HCT116 (cell line): ENCODE measurements at regions not wholly inside any gene's neighbourhood (a gene's known extent, or its start where the extent isn't known, plus 50 kb on each side); places are given as distances from the start of the nearest gene placed in this dataset.

Experiments
- ATAC-seq: fragments of 200-7000 bp; cut with Tn5 transposase; 2 replicates; pipeline ENCODE4 v1.9.1; 2020; ENCODE audit warnings: mild to moderate bottlenecking, moderate library complexity
- BruUV-seq: library from RNA; stranded (reverse); fragments of 400-500 nt; replicated peaks from 2 replicates; lab custom pipeline; 2021; lab: Mats Ljungman, UMichigan
- CTCF ChIA-PET: fragments of 300-600 bp; sonication (Branson Sonifier 250); formaldehyde crosslinking; loops from one replicate; lab custom pipeline; 2021; ENCODE audit warnings: antibody characterized with exemption; lab: Charles Lee
- POLR2A ChIA-PET: fragments of 300-600, 350-600 bp; sonication (Branson Sonifier 250); formaldehyde crosslinking; loops from one replicate; lab custom pipeline; 2021; ENCODE audit warnings: antibody characterized with exemption; lab: Charles Lee
- RAD21 ChIA-PET, 2 experiments: fragments of 300-600 bp; sonication (Branson Sonifier 250); formaldehyde crosslinking; loops; one replicate each; lab custom pipeline; 2023; ENCODE audit warnings: low total read pairs in 2 of 2; ENCODE audit not compliant: uncharacterized antibody in 2 of 2, unreplicated experiment in 2 of 2, low non-redundant PET in 1 of 2; lab: Charles Lee
- DNase-seq: peaks from one replicate; pipeline ENCODE4 v3.0.0-alpha.2; 2010; ENCODE audit warnings: low read depth, low spot score
- H2AFZ ChIP-seq: fragments of 200-600 bp; shearing (Covaris generic), sonication (generic); 2 replicates; pipeline ENCODE4 v1.6.1; 2017; ENCODE audit warnings: low read depth, mixed run types, mixed read lengths, antibody characterized with exemption, low read length; ENCODE audit not compliant: poor library complexity, severe bottlenecking
- H3K27ac ChIP-seq: 2 replicates; pipeline ENCODE4 v1.5.1; 2012; ENCODE audit warnings: low read depth, low read length
- H3K27me3 ChIP-seq: fragments of 200-600 bp; sonication (generic); 2 replicates; pipeline ENCODE4 v1.6.1; 2016; ENCODE audit warnings: mixed run types, low read length, mixed read lengths; ENCODE audit not compliant: insufficient read depth
- H3K36me3 ChIP-seq, 2 experiments: fragments of 200-500 bp in 1 of 2; fragments of 200-600 bp in 1 of 2; sonication (Bioruptor generic) in 1 of 2; sonication (generic) in 1 of 2; 2 replicates each; pipeline versions ENCODE4 v1.5.1 to v1.6.1; 2014 to 2016; ENCODE audit warnings: low read length in 2 of 2, inconsistent platforms in 1 of 2, mixed read lengths in 1 of 2, mixed run types in 1 of 2; ENCODE audit not compliant: insufficient read depth in 2 of 2, control insufficient read depth in 1 of 2
- H3K4me1 ChIP-seq, 2 experiments: fragments of 200-600 bp in 1 of 2; sonication (generic) in 1 of 2; 2 replicates each; pipeline versions ENCODE4 v1.5.1 to v1.6.1; 2012 to 2017; ENCODE audit warnings: low read length in 2 of 2, inconsistent platforms in 1 of 2, mild to moderate bottlenecking in 1 of 2, mixed read lengths in 1 of 2, mixed run types in 1 of 2, moderate library complexity in 1 of 2; ENCODE audit not compliant: insufficient read depth in 2 of 2, control insufficient read depth in 1 of 2
- H3K4me2 ChIP-seq: fragments of 200-600 bp; sonication (generic); 2 replicates; pipeline ENCODE4 v1.6.1; 2017; ENCODE audit warnings: mixed run types, low read length, mixed read lengths
- H3K4me3 ChIP-seq, 2 experiments: fragments of 200-600 bp in 1 of 2; sonication (generic) in 1 of 2; replicated peaks in 1 of 2; 2 replicates each; pipeline ENCODE4 v1.5.1; 2011 to 2016; ENCODE audit warnings: low read length in 2 of 2, control low read depth in 1 of 2, low read depth in 1 of 2, mild to moderate bottlenecking in 1 of 2, mixed read lengths in 1 of 2, mixed run types in 1 of 2
- H3K79me2 ChIP-seq: fragments of 200-600 bp; sonication (generic); 2 replicates; pipeline ENCODE4 v1.6.1; 2017; ENCODE audit warnings: mild to moderate bottlenecking, mixed run types, low read length, moderate library complexity, mixed read lengths; ENCODE audit not compliant: insufficient read depth
- H3K9ac ChIP-seq: fragments of 200-600 bp; sonication (generic); 2 replicates; pipeline ENCODE4 v1.6.1; 2016; ENCODE audit warnings: low read length, mixed read lengths
- H3K9me2 ChIP-seq: fragments of 200-600 bp; sonication (generic), shearing (Covaris generic); 2 replicates; pipeline ENCODE4 v1.6.1; 2017; ENCODE audit warnings: mixed run types, mild to moderate bottlenecking, moderate library complexity; ENCODE audit not compliant: insufficient read depth
- H3K9me3 ChIP-seq, 2 experiments: fragments of 200-500 bp in 1 of 2; fragments of 200-600 bp in 1 of 2; sonication (Bioruptor generic) in 1 of 2; sonication (generic) in 1 of 2; 2 replicates each; pipeline ENCODE4 v1.6.1; 2014 to 2017; ENCODE audit warnings: low read length in 2 of 2, mixed read lengths in 2 of 2, inconsistent platforms in 1 of 2, low read depth in 1 of 2, mild to moderate bottlenecking in 1 of 2, mixed run types in 1 of 2, moderate library complexity in 1 of 2; ENCODE audit not compliant: control insufficient read depth in 1 of 2, insufficient read depth in 1 of 2
- H4K20me1 ChIP-seq: fragments of 200-600 bp; sonication (generic), shearing (Covaris generic); 2 replicates; pipeline ENCODE4 v1.6.1; 2017; ENCODE audit warnings: mixed run types, mild to moderate bottlenecking, moderate library complexity; ENCODE audit not compliant: insufficient read depth
- ATF3 ChIP-seq: IDR thresholded peaks from 2 replicates; pipeline ENCODE4 v1.6.1; 2012
- CBX3 ChIP-seq: IDR thresholded peaks from 2 replicates; pipeline ENCODE4 v1.6.1; 2012; ENCODE audit warnings: low read depth
- CEBPB ChIP-seq: IDR thresholded peaks from 2 replicates; pipeline ENCODE4 v1.6.1; 2012; ENCODE audit warnings: low read depth
- CTCF ChIP-seq, 3 experiments: fragments of 200-600 bp in 1 of 3; sonication (generic) in 1 of 3; IDR thresholded peaks in 2 of 3; conservative IDR thresholded peaks in 1 of 3; 2 replicates each; pipeline ENCODE4 v1.5.1; 2012 to 2017; ENCODE audit warnings: low read depth in 2 of 3, low read length in 2 of 3, antibody characterized with exemption in 1 of 3, borderline replicate concordance in 1 of 3, control low read depth in 1 of 3, mild to moderate bottlenecking in 1 of 3, mixed read lengths in 1 of 3, mixed run types in 1 of 3, moderate library complexity in 1 of 3; ENCODE audit not compliant: insufficient read depth in 1 of 3
- EGR1 ChIP-seq: IDR thresholded peaks from 2 replicates; pipeline ENCODE4 v1.6.1; 2012; ENCODE audit warnings: low read depth
- ELF1 ChIP-seq: IDR thresholded peaks from 2 replicates; pipeline ENCODE4 v1.6.1; 2012; ENCODE audit warnings: low read depth, borderline replicate concordance
- EZH2 ChIP-seq: fragments of 200-600 bp; sonication (generic); IDR thresholded peaks from 2 replicates; pipeline ENCODE4 v1.6.1; 2017; ENCODE audit warnings: antibody characterized with exemption, mixed run types
- EZH2phosphoT487 ChIP-seq: fragments of 200-600 bp; IDR thresholded peaks from 2 replicates; pipeline ENCODE4 v1.6.1; 2018; ENCODE audit warnings: antibody characterized with exemption, borderline replicate concordance
- MAX ChIP-seq: IDR thresholded peaks from 2 replicates; pipeline ENCODE4 v1.6.1; 2012
- POLR2A ChIP-seq: IDR thresholded peaks from 2 replicates; pipeline ENCODE4 v1.7.0; 2011; ENCODE audit warnings: borderline replicate concordance; ENCODE audit not compliant: insufficient read depth, insufficient read length; ENCODE audit errors: extremely low read depth
- POLR2AphosphoS5 ChIP-seq: IDR thresholded peaks from 2 replicates; pipeline ENCODE4 v1.6.1; 2011; ENCODE audit warnings: mild to moderate bottlenecking, low read depth, low read length, moderate library complexity
- RAD21 ChIP-seq: IDR thresholded peaks from 2 replicates; pipeline ENCODE4 v1.6.1; 2012; ENCODE audit warnings: low read depth, mild to moderate bottlenecking
- SIN3A ChIP-seq: IDR thresholded peaks from 2 replicates; pipeline ENCODE4 v1.6.1; 2012; ENCODE audit warnings: low read depth
- SRF ChIP-seq: IDR thresholded peaks from 2 replicates; pipeline ENCODE4 v1.6.1; 2012; ENCODE audit warnings: low read depth
- TCF7L2 ChIP-seq: IDR thresholded peaks from 2 replicates; pipeline ENCODE4 v1.7.0; 2011; ENCODE audit warnings: borderline replicate concordance, inconsistent platforms; ENCODE audit not compliant: insufficient read depth, insufficient read length; ENCODE audit errors: extremely low read depth
- ZBTB33 ChIP-seq: IDR thresholded peaks from 2 replicates; pipeline ENCODE4 v1.6.1; 2011; ENCODE audit warnings: mild to moderate bottlenecking, low read length, moderate library complexity; ENCODE audit not compliant: insufficient replicate concordance; ENCODE audit errors: extremely low read depth
- ZFX ChIP-seq: fragments of 450-650 bp; IDR thresholded peaks from 2 replicates; pipeline ENCODE4 v1.6.1; 2017
- intact Hi-C: fragments of 100-400 bp; cut with micrococcal nuclease; formaldehyde crosslinking; loops from 2 replicates; pipeline ENCODE4 v1.10.0; 2022

GRCh38 chr3:127062926-127063325 lies 80.0 kb downstream of the PLXNA1 start:
- Histone ChIP-seq H2AFZ (no peak overlapping the region), H3K27ac (no peak overlapping the region), H3K4me3 (no peak overlapping the region), H3K9ac (no peak overlapping the region), H4K20me1 (no peaks in the 10 kb centered on the region), H3K27me3 (no peaks in the 10 kb centered on the region), H3K79me2 (no peaks in the 10 kb centered on the region), H3K9me2 (no peaks in the 10 kb centered on the region), H3K36me3 (no peaks in the 10 kb centered on the region), H3K4me1 (peaks cover 4 to 19% of the 10 kb centered on the region in 2 experiments), H3K4me2 (no peak overlapping the region), H3K9me3 (no peaks in the 10 kb centered on the region)
- CTCF ChIA-PET = no interaction called here
- TF ChIP-seq SIN3A = no peak
- TF ChIP-seq SRF = no peak
- TF ChIP-seq ATF3 = no peak
- no peak for TF ChIP-seq RAD21
- no peak for TF ChIP-seq ZFX
- no peak for TF ChIP-seq ELF1
- no peak for TF ChIP-seq ZBTB33
- TF ChIP-seq EZH2 = no peak
- no peak for TF ChIP-seq EZH2phosphoT487
- no peak for TF ChIP-seq CBX3
- TF ChIP-seq MAX = no peak
- TF ChIP-seq POLR2A = no peak
- TF ChIP-seq EGR1 = no peak
- no peak for TF ChIP-seq CEBPB
- no peak for TF ChIP-seq POLR2AphosphoS5
- TF ChIP-seq TCF7L2 = no peak
- no peak for TF ChIP-seq CTCF (IDR thresholded peaks at IDR 0.05 in 2 of 3, conservative IDR thresholded peaks at IDR 0.05 in 1 of 3; ENCODE audit: borderline replicate concordance in 1 of 3, insufficient read depth in 1 of 3, low read depth in 2 of 3, low read length in 2 of 3)
- ATAC-seq (no peak), DNase-seq (no peak)
- POLR2A ChIA-PET = no interaction called here
- RAD21 ChIA-PET = no interaction called here
- no TSS peak for BruUV-seq
- intact Hi-C loops = no loop called here
